C4-2B (cell line): ENCODE measurements at regions not wholly inside any gene's neighbourhood (a gene's known extent, or its start where the extent isn't known, plus 50 kb on each side); places are given as distances from the start of the nearest gene placed in this dataset.

Source experiments
- CTCF ChIP-seq: fragments of 450-650 bp; conservative IDR thresholded peaks from 2 replicates; pipeline ENCODE4 v1.5.1; 2017; ENCODE audit warnings: mild to moderate bottlenecking
- ZFX ChIP-seq: fragments of 450-650 bp; IDR thresholded peaks from 2 replicates; pipeline ENCODE4 v1.6.1; 2017

DNA sequence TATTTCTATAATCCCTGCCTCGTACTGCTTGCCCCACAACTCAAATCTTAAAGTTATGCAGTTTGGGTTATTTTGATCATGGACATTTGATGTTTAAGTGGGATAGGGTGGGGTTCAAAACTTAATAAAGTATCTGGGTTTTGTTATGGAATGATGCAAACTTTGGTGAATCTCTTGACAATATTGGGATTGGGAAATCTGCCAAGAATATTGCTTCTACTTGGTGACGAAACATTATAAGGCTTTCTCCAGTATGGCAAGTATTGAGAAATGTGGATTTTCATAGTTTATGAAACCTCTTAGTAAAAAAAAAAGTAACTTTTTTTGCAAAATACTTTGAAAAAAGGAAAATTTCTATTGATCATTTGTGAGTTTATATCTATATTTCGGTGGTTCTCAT is 130.8 kb upstream of the SFRP2 start:
- TF ChIP-seq CTCF (no peak), ZFX (no peak)
